ENCODE measurements at regions not wholly inside any gene's neighbourhood (a gene's known extent, or its start where the extent isn't known, plus 50 kb on each side); places are given as distances from the start of the nearest gene placed in this dataset.

DNA sequence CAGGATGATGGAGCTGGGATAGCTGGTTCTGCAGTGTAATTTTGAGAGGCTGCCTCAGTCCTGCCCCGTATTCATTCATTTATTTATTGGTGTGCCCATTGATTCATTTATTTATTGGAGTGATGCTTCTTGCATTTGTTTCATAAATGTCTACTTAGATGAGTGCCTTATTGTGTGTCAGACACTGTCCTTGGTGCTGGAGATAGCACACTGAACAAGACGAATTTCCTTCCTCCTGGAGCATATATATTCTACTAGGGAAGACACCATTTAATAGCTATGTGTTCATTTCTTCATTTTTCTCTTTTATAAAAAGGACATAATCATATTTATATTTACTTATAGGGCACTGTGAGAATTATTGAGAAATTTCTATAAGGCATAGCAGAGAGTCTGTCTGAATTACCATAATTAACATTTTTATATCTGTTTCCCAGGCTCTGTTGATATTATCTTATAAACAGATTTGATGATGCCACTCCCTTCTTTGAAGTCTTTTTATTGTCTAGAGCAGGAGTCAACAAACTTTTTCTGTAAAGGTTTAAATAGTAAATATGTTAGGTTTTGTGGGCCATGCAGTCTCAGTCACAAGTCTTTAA, 433.9 kb upstream of the ZNF608 start:
- H3K27me3 ChIP-seq (ENCODE audit: control insufficient read depth, insufficient read depth, low read length), result no peaks in the 10 kb centered on the region
- no peak for DNase-seq (ENCODE audit: low read depth)

DNA sequence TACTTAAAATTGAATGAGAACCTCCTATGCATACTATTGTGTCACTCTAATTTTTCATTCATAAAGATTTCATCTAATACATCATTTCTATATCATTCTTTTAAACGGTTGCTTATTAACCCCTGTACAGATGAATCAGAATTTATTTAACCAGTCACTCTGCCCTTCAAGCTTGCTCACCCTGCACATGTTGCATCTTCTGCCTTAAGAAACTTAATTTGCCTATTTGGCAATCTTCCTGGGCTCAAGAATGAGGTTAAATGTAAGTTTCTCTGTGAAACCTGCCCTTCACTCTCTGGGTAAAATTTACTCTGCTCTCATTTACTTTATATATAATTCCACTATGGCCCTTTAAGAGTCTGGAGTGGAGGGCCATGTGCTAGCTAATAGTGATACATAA, 434.7 kb upstream of the ZNF608 start:
- Histone ChIP-seq H3K36me3 (ENCODE audit: control insufficient read depth, insufficient read depth, low read length) (no peaks in the 10 kb centered on the region), H3K27me3 (ENCODE audit: control insufficient read depth, insufficient read depth, low read length) (no peaks in the 10 kb centered on the region), H3K4me3 (ENCODE audit: low read depth, low read length) (no peak overlapping the region)
- no peak for DNase-seq (ENCODE audit: low read depth)
- no peak for TF ChIP-seq CTCF (IDR thresholded peaks at IDR 0.05; ENCODE audit: insufficient read depth, low read length, poor library complexity, severe bottlenecking)

More for the DNA sequence above, 433.9 kb upstream of the ZNF608 start:
- no peak overlapping the region for H3K4me3 ChIP-seq (ENCODE audit: low read depth, low read length)
- TF ChIP-seq CTCF (IDR thresholded peaks at IDR 0.05; ENCODE audit: insufficient read depth, low read length, poor library complexity, severe bottlenecking), result no peak
- H3K36me3 ChIP-seq (ENCODE audit: control insufficient read depth, insufficient read depth, low read length), result no peaks in the 10 kb centered on the region

DNA sequence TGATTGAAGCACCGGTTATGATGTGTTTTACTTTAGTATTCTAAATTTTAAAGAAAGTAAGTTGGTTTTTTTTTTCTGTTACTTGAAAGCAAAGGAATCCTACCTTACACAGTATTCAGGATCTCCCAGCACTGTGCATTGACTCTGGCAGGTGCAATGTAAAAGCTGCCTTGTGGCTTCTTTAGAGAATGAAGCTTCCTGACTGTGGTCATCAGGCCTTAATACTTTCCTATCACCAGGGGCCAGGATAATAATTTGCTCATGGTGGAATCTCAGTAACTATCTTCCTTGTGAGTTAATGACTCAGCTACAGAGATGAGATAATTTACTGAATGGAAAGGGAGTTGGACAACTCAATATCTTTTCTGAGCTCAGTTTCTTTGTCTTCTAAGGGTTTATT, 435.5 kb upstream of the ZNF608 start:
- DNase-seq (ENCODE audit: low read depth), result no peak
- H3K4me3 ChIP-seq (ENCODE audit: low read depth, low read length), result no peak overlapping the region
- H3K27me3 ChIP-seq (ENCODE audit: control insufficient read depth, insufficient read depth, low read length), result no peaks in the 10 kb centered on the region
- H3K36me3 ChIP-seq (ENCODE audit: control insufficient read depth, insufficient read depth, low read length), result no peaks in the 10 kb centered on the region
- no peak for TF ChIP-seq CTCF (IDR thresholded peaks at IDR 0.05; ENCODE audit: insufficient read depth, low read length, poor library complexity, severe bottlenecking)

DNA sequence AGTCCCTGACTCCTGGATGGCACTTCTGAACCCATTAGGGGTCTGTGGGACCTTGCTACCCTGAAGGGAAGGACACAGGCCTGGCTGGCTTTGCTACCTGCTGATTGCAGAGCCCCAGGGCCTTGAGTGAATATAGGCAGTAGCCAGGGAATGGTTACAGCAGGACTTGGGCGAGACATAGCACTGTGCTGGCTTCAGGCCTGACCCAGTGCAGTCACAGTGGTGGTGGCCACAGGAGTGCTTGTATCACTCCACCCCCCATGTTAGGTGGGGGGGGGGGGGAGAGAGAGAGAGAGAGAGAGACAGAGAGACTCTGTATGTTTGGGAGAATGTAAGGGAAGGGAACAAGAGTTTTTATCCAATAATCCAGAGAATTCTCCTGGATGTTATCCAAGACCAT, 439.3 kb upstream of the ZNF608 start:
- TF ChIP-seq CTCF (IDR thresholded peaks at IDR 0.05; ENCODE audit: insufficient read depth, low read length, poor library complexity, severe bottlenecking), result no peak
- no peak for DNase-seq (ENCODE audit: low read depth)
- no peaks in the 10 kb centered on the region for H3K36me3 ChIP-seq (ENCODE audit: control insufficient read depth, insufficient read depth, low read length)
- H3K27me3 ChIP-seq (ENCODE audit: control insufficient read depth, insufficient read depth, low read length), result no peaks in the 10 kb centered on the region
- no peak overlapping the region for H3K4me3 ChIP-seq (ENCODE audit: low read depth, low read length)

DNA sequence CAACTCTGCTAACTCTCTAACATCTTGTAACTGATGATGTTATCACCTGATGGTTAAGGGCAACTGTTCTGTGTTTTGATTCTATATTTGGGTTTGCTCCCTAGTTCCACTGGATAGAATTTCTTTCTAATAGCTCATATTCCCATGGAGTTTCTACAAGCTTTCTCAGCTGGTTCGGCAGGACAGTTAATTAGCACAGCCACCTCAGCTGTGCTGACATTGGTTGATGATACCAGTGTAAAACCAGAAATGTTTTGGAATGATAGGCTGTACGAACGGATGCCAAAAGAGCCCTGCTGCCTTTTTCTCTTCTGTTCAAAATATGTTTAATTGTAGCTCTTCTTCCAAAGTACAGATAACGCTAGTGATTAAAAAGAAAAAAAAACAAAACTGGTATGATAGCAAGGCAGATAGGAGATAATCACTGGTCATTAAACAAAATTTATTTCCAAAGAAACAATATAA, 440.5 kb upstream of the ZNF608 start:
- TF ChIP-seq CTCF (IDR thresholded peaks at IDR 0.05; ENCODE audit: insufficient read depth, low read length, poor library complexity, severe bottlenecking), result no peak
- Histone ChIP-seq H3K27me3 (ENCODE audit: control insufficient read depth, insufficient read depth, low read length) (no peaks in the 10 kb centered on the region), H3K4me3 (ENCODE audit: low read depth, low read length) (no peak overlapping the region), H3K36me3 (ENCODE audit: control insufficient read depth, insufficient read depth, low read length) (no peaks in the 10 kb centered on the region)
- no peak for DNase-seq (ENCODE audit: low read depth)

- DNase-seq (ENCODE audit: low read depth), result no peak
- H3K36me3 ChIP-seq (ENCODE audit: control insufficient read depth, insufficient read depth, low read length), result no peaks in the 10 kb centered on the region
- TF ChIP-seq CTCF (IDR thresholded peaks at IDR 0.05; ENCODE audit: insufficient read depth, low read length, poor library complexity, severe bottlenecking), result no peak
- H3K4me3 ChIP-seq (ENCODE audit: low read depth, low read length), result no peak overlapping the region
- no peaks in the 10 kb centered on the region for H3K27me3 ChIP-seq (ENCODE audit: control insufficient read depth, insufficient read depth, low read length)
These were observed 443.1 kb upstream of the ZNF608 start for GRCh38 chr5:125189531-125189941.

All from kidney epithelial cell (primary cell).